ENCODE measurements at regions not wholly inside any gene's neighbourhood (a gene's known extent, or its start where the extent isn't known, plus 50 kb on each side); places are given as distances from the start of the nearest gene placed in this dataset.
A peak's percentile ranks its signal among the peaks of the same experiment; 100 is the strongest.
"Not testable (repeated sequence)": the region's sequence is repeated elsewhere in the genome, so short reads cannot be mapped to it uniquely, and the experiment has no call there.

DNA sequence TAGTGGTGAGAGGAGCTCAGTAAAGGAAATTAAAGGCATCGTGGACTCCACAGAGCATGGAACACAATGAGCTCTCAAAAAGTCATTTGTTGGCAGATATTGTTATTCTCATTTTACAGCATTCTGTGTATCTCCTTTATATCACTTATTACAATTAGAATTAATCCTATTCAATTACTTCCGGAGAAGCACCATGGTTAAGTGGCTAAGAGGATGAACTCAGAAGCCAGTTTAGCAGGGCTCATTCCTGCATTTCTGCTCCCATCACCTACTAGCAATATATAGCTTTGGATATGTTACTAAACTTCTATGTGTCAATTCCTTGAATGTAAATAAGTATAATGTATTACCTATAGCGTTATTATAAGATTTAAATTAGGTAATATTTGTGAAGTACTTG is 683.3 kb downstream of the IRS1 start:
- DNase-seq: no peak

- no peak for DNase-seq
Observed at GRCh38 chr2:226115832-226116200, 683.8 kb downstream of the IRS1 start.

GRCh38 chr2:226115102-226115831 is 684.4 kb downstream of the IRS1 start:
- DNase-seq: peak; percentile 50

- no peak for DNase-seq
Observed at GRCh38 chr2:226114436-226114835, 685.2 kb downstream of the IRS1 start.

DNA sequence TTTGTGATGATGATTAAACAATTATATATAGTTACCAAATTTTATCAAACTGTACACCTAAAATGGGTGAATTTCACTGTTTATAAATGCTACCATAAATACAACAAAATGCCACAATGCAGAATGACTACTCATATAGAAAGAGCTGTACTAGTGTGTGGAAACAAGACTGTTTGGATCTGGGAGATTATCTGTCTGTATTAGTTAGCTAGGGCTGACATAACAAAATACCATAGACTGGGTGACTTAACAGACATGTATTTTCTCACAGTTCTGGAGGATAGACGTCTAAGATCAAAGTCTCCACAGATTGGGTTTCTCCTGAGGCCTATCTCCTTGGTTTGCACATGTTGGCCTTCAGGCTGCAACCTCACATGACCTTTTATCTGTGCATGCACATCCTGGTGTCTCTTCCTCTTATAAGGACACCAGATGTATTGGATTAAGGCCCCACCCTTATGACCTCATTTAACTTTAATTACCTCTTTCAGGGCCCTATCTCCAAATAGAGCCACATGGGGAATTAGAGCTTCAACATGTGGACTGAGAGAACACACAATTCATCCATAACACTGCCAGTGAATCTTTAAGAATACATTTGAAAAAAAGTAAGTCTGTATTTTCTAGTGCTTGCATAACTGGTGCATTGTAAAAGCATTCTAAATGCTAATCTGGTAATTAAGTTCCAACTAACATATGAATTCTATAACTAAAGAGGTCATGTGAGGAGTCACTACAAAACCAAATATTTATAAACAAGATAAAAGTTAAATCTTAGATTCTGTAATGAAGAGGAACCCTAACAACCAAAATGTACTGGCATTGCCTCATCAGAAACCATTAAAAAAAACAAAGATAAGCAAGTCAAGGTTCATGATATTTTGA is 699.6 kb downstream of the NYAP2 start:
- DNase-seq: no peak

DNA sequence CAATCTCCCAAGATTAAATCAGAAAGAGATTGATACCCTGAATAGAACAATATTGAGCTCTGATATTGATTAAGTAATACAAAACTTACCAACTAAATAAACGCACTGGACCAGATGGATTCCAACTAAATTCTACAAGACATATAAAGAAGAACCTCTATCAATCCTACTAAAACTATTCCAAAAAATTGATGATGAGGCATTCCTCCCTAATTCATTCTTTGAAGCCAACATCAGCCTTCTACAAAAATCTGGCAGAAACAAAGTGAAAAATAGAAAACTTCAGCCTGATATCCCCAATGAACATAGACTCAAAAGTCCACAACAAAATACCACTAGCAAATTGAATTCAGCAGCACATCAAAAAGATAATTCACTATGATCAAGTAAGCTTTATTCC is 695.5 kb downstream of the NYAP2 start:
- DNase-seq: no peak

DNA sequence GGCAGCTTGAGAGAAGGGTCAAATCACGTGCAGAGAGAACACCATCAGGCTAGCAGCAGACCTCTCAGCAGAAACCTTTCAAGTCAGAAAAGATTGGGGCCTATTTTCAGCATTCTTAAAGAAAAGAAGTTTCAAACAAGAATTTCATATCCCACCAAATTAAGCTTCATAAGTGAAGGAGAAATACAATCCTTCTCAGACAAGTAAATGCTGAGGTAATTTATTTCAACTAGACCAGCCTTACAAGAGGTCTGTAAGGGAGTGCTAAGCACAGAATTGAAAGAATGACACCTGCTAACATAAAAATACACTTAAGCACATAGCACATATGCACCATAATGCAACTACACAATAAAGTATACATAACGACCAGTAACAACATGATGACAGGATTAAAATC is 693.9 kb downstream of the NYAP2 start:
- DNase-seq: no peak

DNA sequence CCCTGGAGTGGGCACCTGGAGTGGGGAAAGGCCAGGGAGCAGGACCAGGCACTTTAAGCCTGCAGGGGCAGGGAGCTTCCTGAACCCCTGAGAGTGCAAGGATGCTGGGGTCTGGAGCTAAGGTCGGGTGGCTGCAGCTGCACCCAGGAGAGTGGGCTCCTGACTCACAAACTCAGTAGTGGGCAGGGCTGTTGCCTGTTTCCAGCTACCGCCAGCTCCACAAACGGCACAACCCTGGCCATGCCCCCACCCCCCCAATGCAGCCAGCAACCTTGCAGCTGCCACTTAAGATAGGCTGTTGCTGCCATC is 688.8 kb downstream of the NYAP2 start:
- no peak for DNase-seq

DNA sequence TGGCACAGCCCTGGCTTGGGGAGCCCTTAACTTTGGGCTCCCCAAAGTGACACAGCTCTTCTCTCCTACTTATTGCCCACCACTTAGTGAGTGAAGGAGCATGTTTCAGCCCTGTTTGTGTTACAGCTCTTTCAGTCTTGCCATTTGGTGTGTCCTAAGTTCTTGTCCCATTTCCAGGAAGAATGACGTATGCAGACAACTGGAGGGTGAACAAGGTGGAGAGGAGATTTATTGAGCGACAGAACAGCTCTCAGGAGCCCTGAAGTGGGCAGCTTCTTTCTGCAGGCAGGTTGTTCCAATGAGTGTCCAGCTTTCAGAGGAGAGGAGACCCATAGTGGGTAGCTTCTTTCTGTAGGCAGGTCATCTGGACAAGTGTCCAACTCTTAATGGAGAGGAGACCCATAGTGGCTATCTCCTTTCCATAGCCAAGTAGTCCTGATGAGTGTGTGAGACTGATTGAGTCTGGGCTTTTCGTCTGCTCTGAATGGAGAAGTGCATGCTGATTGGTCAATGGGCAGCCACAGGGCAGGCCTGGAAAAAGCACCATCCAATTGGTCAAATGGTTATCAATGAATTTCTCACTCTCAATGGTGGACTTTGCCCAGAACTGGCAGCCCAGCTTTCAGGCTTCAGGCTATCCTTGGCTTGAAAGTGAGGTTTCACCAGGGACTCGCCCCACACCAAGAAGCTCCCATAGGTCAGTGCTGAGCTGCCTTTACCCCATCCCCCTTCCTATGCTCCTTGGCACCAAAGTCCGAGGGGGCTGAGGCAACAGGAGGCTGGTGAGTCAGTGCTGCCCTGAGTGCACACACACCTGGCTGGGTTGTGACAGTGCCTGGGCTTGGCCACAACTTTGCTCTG is 688.2 kb downstream of the NYAP2 start:
- DNase-seq: no peak

GRCh38 chr2:226087051-226087450 is 687.5 kb downstream of the NYAP2 start:
- no peak for DNase-seq

GRCh38 chr2:226086190-226086589 is 686.7 kb downstream of the NYAP2 start:
- no peak for DNase-seq

GRCh38 chr2:226085425-226085824 is 685.9 kb downstream of the NYAP2 start:
- not testable (repeated sequence) for DNase-seq

- DNase-seq: no peak
Observed at GRCh38 chr2:226080334-226080733, 680.8 kb downstream of the NYAP2 start.

DNA sequence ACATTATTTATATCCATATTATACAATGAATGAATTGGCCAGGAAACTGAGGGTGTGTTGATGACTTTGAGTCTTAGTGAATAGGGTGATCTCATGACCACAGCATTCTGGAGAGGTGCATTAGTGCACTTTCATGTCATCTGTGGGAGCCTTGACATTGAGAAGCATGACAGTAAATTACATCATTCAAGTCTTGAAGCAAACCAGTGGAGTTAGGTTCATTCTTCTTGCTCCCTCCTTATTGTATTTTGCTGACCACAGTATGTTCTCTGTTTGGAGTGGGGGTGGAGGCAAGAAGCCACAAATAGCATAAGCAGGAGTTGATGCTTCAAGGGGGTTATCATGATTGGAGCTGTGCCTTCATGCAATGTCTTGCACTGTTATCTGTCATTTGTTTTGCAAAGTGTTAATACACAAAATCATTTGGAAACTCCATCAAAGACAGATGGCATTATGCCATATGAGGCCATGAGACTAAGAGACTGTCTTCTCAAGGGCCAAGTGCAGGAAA is 680.2 kb downstream of the NYAP2 start:
- no peak for DNase-seq

- no peak for DNase-seq
Observed at GRCh38 chr2:226079196-226079595, 679.7 kb downstream of the NYAP2 start.

GRCh38 chr2:226078666-226079065 is 679.2 kb downstream of the NYAP2 start:
- DNase-seq: no peak

- DNase-seq: no peak
Observed at GRCh38 chr2:226077841-226078240, 678.3 kb downstream of the NYAP2 start.

DNA sequence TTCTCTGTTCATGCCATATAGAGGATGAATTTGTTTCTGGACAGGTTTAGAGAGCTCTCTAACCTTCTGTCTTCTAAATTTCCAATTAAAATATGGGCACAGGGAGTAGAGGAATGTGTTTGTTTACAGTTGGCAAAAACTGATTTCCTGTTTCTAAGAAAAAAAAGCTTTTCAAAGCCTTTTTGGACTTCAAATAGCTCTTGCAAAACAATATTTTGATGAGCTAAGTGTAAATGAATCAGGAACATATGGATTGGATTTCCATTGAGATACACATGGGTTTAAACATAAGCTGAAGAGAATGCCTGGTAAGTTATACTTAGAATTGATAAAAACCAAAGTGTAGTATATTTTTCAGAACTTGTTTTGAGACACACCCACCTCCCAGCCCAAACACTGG is 677.5 kb downstream of the NYAP2 start:
- DNase-seq: no peak

- DNase-seq: no peak
Observed at GRCh38 chr2:226076529-226076928, 677.0 kb downstream of the NYAP2 start.

GRCh38 chr2:226074391-226074790 is 674.9 kb downstream of the NYAP2 start:
- no peak for DNase-seq

GRCh38 chr2:226073496-226074160 is 674.1 kb downstream of the NYAP2 start:
- DNase-seq: no peak

- DNase-seq: no peak
Observed at GRCh38 chr2:226066873-226067272, 667.4 kb downstream of the NYAP2 start.

GRCh38 chr2:226066391-226066790 is 666.9 kb downstream of the NYAP2 start:
- no peak for DNase-seq
